ENCODE measurements at regions not wholly inside any gene's neighbourhood (a gene's known extent, or its start where the extent isn't known, plus 50 kb on each side); places are given as distances from the start of the nearest gene placed in this dataset.

DNA sequence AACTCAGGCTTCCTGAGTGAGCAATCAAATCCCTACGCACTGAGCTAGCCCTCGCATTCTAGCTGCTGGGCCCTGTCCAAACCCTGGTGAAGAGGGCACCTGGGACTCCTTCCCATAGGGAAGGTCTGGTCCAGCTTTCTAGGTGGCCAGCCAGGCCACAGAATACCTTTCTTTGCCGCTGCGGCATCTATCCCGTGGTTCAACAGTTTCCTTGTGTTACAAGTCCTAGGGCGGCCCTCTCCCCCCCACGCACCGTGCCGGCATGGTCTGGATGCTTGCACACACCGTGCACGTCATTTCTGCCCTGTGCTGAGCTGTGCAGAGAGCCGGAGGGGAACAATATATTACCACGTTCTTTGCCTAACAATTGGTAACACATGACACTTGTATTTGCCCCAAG is 164.6 kb upstream of the TSHZ3 start:
- TF ChIP-seq, protein P1, sequence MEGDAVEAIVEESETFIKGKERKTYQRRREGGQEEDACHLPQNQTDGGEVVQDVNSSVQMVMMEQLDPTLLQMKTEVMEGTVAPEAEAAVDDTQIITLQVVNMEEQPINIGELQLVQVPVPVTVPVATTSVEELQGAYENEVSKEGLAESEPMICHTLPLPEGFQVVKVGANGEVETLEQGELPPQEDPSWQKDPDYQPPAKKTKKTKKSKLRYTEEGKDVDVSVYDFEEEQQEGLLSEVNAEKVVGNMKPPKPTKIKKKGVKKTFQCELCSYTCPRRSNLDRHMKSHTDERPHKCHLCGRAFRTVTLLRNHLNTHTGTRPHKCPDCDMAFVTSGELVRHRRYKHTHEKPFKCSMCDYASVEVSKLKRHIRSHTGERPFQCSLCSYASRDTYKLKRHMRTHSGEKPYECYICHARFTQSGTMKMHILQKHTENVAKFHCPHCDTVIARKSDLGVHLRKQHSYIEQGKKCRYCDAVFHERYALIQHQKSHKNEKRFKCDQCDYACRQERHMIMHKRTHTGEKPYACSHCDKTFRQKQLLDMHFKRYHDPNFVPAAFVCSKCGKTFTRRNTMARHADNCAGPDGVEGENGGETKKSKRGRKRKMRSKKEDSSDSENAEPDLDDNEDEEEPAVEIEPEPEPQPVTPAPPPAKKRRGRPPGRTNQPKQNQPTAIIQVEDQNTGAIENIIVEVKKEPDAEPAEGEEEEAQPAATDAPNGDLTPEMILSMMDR (conservative IDR thresholded peaks at IDR 0.05; ENCODE audit: control insufficient read depth, insufficient read depth, low read depth, low read length) = no peak
- no peak overlapping the region for H3K4me3 ChIP-seq (ENCODE audit: control insufficient read depth, low read depth, low read length)
- DNase-seq (ENCODE audit: low read depth) = no peak

DNA sequence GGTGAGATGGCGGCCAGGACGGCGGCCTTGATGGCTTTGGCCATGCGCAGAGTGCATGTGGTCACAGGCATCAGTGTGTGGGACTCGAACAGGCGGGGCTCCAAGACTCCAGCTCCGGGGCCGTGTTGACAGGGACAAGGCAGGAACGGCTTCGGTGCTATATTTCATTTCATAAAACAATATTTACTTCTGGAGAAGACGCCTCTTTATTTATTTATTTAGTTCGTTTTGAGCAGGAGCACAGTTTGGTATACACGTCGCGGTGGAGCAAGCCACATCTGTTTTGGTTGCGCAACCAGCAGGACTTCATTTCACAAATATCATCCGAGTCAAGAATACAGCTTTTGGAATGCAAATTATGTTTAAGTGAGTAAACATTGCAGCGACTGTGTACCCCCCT is 166.7 kb upstream of the TSHZ3 start:
- TF ChIP-seq, protein P1 (conservative IDR thresholded peaks at IDR 0.05; ENCODE audit: control insufficient read depth, insufficient read depth, low read depth, low read length) = no peak
- no peak overlapping the region for H3K4me3 ChIP-seq (ENCODE audit: control insufficient read depth, low read depth, low read length)
- peak; percentile 34 for DNase-seq (ENCODE audit: low read depth)

DNA sequence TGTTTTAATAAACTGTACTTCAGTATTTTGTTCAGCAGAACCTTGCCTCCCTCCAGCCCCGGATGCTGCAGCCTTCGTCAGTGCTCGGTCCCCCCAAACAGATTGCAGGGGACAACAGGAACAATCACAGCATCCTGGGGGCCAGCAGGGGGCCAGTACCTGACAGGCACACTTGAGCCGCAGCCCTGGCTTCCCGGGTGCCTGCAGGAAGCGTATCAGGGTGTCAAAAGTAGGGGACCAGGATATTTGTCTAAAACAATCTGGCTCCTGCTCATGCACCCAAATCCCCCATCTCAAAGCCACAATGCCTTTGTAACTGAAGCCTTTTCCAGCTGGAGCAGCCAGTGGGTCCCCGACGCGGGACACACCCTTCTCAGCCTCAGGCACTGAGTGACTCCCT is 167.5 kb upstream of the TSHZ3 start:
- no peak for DNase-seq (ENCODE audit: low read depth)
- TF ChIP-seq, protein P1 (conservative IDR thresholded peaks at IDR 0.05; ENCODE audit: control insufficient read depth, insufficient read depth, low read depth, low read length) = no peak

DNA sequence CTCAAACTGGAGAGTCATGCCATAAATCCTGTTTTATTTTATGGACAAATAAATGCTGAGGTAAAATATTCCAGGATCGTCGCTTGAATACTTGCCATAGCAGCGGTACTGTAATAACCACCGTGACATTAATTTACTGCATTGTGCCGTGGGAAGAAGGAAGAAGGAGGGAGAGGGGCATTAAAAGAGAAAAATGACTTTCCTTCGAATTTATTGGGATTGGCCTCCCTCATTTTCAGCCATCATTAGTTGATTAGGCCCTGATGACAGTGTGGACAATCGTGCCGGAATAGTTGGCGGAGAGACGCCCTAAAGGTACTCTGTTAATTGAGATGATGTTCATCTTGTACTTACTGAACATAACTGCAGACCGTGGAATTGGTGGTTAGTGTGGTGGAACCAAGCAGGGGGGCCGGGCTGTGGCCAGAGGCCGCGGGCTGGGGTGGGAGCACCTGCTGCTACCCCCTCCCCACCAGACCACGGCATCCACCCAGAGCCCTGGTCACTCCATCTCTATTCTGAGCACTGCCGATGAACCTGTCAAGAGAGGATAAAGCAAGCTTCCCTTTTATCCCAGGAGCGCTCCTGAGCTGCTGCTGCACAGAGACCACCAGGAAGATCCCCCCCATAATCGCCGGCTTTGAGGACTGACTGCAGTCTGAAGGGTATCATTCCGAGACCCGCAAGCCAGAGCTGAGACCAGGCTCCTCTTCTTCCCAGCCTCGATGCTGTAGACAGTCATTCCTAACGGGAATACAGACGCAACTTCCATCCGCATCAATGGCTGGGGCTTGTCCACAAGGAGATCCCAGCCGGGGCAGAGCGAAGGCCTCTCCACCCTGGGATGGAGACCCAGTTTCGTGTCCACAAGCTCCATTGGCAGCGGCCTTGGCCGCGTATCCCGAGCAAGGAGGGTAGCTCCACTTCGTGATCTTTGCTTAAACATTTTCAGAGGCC is 168.3 kb upstream of the TSHZ3 start:
- no peak for DNase-seq (ENCODE audit: low read depth)
- no peak overlapping the region for H3K4me3 ChIP-seq (ENCODE audit: control insufficient read depth, low read depth, low read length)
- TF ChIP-seq, protein P1 (conservative IDR thresholded peaks at IDR 0.05; ENCODE audit: control insufficient read depth, insufficient read depth, low read depth, low read length) = no peak

More for the DNA sequence above, 167.5 kb upstream of the TSHZ3 start:
- H3K4me3 ChIP-seq (ENCODE audit: control insufficient read depth, low read depth, low read length) = no peak overlapping the region

DNA sequence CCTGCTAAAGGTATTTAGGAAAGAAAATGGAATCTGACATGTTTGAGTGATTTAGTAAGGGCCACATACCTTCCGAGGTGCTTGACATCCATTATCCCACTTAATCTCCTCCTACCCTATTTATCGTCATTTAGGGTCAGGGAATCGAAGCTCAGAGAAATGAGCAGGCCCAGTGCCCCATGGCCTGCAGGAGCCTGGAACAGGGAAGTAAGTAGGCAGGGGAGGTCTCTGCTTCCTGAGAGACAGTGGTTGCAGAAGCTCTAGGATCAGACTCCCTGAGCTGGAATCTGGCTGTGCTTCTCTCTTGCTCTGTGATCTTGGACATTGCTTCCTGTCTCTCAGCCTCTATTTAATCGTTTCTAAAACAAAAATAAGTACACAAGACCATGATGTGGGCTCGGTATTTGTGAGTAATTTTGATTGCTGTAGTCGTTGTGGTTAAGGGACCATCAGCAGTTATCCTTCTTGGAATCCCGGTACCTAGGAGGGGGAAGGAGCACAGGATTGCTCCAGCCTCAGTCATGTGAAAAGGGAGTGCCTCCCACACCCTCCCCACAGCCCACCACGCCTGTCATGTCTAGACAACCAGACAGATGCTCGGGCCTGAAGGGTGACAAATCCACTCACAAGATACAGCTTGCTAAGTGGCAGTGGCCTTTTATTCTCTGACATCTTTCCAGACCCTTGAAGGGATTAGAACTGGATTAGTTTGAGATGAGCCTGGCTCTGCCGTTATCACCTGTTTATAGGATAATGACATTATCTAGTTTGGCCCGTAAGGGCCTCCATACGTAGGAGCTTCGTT is 169.2 kb upstream of the TSHZ3 start:
- TF ChIP-seq, protein P1 (conservative IDR thresholded peaks at IDR 0.05; ENCODE audit: control insufficient read depth, insufficient read depth, low read depth, low read length) = no peak
- DNase-seq (ENCODE audit: low read depth) = no peak

DNA sequence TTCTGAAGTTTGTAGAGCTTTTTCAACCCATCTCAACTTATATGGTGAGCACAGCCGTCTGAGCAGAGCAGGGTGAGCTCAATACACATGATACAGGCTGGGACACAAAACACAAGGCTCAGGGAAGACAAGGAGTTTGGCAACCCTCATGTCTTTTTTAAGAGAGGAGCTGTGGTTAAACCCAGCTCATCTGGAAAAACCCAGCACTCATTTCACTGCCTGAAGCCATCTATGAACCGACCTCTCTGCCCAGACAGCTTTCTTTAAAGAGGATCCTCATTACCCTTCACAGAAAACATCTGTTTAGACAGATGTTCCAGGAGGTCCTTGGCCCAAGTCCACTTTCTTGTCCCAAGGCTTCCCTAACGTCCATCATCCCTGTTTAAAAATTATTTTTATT is 170.0 kb upstream of the TSHZ3 start:
- DNase-seq (ENCODE audit: low read depth) = no peak
- TF ChIP-seq, protein P1 (conservative IDR thresholded peaks at IDR 0.05; ENCODE audit: control insufficient read depth, insufficient read depth, low read depth, low read length) = no peak
- no peak overlapping the region for H3K4me3 ChIP-seq (ENCODE audit: control insufficient read depth, low read depth, low read length)

More for the DNA sequence above, 169.2 kb upstream of the TSHZ3 start:
- no peak overlapping the region for H3K4me3 ChIP-seq (ENCODE audit: control insufficient read depth, low read depth, low read length)

Measured in fibroblast of mammary gland (primary cell).